ENCODE measurements at regions not wholly inside any gene's neighbourhood (a gene's known extent, or its start where the extent isn't known, plus 50 kb on each side); places are given as distances from the start of the nearest gene placed in this dataset.

DNA sequence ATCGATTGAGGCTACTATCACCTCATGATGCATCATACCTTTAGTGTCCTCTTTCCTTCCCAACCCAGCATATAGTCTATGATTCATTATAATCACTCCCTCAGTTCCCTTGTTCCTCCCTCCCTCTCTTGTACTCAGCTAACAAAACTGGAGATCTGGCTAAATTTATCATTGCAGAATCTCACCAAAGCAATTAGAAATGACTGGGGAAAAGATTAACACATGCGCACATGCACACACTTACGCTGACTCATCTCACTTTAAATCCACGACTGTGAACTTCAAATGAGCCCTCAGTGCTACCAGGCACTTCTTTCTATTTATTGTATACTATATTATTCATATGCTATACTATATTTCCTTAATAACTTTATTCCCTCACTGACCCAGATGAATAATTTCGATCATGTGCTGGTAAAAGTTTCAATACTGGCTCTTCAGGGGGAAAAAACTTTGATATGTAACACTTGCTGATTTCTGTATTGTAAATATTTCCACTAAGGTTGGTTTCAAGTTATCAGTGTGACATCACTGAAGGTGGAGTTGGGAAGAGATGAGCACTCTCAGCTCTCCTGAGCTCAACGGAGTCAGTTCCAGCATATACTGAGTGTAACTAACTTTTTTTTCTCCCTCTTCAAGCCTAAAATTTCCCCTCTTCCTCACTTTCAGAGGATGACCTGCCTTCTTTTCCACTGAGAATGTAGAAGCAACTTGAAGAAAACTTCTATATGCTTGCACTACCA lies 613.7 kb upstream of the B3GALT2 start:
- no peak for DNase-seq (ENCODE audit: low read depth)

DNA sequence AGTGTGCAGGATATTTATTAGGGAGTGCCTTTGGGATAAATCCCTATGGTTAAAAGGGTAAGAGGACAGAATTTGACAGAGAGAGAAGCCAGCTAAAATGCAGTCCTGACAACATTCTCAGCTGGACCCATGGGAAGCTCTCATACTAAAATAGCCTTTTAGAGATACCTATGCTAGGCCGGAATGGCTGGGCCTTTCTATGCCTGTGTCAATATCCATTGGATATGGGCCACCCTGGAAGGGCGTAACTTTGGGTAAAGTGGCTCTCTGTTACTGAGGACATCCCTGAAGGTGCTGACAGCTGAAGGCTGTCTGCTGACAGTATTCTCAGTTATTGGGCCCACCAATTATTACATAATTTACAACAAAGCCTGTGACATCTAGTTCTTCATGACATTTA lies 613.0 kb upstream of the B3GALT2 start:
- DNase-seq (ENCODE audit: low read depth): no peak

DNA sequence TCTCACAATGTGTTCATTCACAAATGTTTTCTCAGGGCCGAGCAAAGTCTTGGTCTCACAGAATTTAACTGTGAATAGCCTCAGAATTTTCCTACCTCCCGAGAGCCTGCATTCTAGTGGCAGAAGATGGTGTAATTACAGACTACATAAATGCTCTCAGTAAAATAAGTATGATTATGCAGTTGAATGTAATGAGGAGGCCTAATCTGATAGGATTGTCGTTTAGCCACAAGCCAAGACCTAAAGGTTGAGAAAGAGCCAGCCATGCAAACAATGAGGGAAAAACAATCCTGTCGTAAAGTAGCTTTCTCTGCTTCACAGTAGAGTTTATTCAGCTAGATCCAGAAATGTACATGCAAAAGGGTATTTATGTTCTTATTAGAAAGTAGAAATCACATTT lies 607.8 kb upstream of the B3GALT2 start:
- DNase-seq (ENCODE audit: low read depth): no peak

DNA sequence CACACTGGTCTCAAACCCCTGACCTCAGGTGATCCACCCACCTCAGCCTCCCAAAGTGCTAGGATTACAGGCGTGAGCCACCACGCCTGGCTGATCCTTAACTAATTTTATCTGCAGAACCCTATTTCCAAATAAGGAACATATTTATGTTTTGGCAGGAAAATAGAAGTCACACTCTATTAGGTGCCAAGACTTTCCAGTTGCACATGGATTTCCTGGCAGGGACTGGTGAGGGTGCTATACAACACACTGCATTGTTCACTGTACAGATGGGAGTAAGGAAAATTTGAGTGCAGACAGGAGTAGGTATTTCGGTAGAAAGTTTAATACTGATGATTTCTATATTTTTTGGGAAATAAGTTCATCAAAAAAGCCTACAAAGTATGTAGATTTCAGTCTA lies 605.3 kb upstream of the B3GALT2 start:
- DNase-seq (ENCODE audit: low read depth): no peak

DNA sequence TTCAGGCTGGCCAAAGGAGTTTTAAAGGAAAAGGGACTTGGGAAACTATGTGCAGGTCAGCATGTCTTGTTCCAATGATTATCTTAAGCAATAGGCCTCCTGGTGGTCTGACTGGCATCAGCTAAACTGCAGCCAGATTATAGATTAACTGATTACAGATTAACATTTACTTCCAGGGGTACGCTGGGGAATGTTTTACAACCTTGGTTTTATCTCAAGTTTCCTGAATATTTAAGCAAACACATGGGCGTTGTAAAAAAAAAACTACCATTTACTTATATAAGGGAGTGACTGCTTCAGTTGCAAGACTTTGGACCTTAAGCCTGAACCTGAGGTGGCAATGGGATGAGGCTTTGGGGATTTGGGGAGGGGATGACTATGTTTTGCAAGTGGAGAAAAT lies 600.6 kb upstream of the B3GALT2 start:
- DNase-seq (ENCODE audit: low read depth): no peak

DNA sequence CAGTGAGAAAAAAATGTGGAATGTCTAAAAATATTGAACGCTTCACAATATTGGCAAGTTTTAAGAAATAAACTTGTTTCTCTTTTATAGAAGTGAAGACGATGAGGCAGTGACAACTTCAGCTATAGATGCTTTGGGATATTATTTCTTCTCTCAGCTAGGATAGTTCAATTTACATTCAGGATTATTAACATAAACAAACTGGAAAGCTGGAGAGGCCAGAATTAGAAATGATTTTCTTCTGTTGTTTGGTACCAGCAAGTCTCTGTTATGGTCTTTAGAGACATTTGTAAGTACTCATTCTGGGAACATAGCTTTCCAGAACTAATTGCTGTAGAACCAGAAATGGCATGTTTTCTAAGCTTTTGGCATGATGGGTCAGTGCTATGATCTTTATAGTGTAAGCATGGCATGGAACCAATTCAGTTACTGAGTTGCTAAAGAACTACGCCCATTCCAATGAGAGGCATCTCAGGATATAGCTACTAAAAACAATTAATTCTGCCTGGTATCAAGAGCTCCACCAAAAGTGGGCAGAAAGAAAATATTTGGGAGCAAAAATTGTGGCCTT lies 599.5 kb upstream of the B3GALT2 start:
- DNase-seq (ENCODE audit: low read depth): no peak

DNA sequence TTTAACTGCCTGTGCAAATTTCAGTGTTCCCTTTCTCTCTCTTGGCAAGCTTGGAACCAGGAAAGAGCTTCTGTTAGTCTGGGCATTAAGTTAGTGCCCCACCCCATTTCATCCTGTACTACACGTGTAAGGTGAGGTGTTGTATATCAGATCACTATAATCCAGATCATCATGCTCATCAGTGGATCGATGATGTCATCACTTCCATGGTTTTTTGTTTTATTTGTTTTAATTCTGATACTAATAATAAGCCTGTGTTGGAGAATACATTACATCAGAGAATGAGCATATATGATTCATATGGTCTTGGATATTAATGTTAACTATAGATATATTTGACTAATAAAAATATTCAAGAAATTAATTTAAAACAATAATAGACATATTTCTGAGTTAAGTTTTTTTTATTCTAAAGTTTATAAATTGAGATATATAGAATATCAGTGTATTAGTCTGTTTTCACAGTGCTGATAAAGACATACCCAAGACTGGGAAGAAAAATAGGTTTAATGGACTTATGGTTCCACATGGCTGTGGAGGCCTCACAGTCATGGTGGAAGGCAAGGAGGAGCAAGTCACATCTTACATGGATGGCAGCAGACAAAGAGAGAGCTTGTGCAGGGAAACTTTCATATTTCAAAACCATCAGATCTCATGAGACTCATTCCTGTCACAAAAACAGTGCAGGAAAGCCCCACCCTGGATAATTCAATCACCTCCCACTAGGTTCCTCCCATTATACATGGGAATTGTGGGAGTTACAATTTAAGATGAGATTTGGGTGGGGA lies 588.3 kb upstream of the B3GALT2 start:
- DNase-seq (ENCODE audit: low read depth): no peak

DNA sequence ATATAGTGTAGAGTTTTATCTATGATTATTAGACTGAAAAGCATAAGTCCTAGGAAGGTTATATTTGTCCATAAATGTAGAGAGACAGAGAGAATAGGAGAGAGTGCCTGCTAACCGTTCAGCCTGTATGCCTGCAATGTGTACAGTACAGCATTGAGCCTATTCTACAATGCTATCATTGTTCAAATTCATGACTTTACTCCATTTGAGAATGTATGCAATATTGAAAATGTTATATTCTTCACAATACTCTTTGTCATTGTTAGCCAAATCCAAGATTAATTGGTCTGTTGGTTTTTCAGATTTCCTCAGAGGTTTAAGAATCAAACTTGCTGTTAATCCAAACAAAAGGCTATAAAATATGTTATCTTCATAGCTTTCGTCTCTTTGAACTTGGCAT lies 585.2 kb upstream of the B3GALT2 start:
- no peak for DNase-seq (ENCODE audit: low read depth)

DNA sequence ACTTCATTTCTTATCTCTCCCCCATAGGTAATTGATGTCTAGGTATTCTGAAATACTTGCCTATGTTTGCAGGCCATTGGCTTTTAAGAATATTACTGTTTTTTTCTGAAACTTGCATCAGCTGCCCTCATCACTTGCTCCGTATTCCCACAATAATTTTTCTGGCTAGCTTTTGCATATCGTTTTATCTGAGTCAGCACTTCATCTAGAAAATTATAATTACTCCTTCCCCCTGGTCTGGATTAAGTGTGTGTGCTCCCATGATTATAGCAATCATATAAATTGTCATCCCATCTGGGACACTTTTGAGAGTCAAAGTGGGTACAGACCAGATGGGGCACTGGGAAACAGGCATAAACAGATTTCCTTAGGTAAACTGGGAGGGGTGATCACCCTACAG lies 583.2 kb upstream of the B3GALT2 start:
- no peak for DNase-seq (ENCODE audit: low read depth)

DNA sequence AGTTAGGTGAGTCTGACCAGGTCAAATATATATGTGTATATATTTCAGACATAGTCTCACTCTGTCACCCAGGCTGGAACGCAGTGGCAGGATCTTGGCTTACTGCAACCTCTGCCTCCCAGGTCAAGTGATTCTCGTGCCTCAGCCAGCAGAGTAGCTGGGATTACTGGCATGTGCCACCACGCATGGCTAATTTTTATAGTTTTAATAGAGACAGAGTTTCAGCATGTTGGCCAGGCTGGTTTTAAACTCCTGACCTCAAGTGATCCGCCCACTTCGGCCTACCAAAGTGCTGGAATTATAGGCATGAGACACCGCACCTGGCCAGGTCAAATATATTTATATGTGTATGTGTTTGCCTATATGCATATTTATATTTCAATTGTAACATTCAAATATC lies 581.5 kb upstream of the B3GALT2 start:
- no peak for DNase-seq (ENCODE audit: low read depth)

DNA sequence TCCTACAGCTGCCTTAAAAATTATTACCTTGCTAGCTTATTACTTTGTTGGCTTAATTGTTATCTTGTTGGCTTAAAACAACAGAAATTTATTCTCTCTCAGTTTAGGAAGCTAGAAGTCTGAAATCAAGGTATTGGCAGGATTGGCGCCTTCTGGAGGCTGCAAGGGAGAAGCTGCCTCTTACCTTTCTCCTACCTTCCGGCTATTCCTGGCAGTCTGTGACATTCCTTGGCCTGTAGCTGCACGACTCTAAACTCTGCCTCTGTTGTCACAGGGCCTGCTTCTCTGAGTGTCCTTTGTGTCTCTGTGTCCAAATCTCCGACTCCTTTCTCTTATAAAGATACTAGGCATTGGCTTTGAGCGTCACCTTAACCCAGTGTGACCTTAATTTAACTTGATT lies 579.9 kb upstream of the B3GALT2 start:
- DNase-seq (ENCODE audit: low read depth): no peak

DNA sequence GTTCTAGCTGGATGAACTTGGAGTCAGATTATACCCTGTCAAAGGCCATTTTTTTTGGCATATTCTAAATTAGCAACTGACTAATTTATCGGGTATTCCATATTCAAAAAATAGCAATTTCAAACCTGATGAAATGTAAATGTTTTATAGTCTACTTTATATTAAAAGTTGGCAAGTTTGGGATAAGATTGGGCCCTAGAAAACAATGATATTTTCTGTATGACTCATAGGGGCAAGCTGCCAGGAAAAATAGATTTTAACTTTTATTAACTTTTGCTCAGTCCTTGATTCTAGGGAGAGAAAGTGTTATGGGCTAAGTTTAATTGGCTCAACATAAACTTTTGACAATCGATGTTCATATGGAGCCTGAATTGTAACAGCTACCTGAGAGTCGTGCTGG lies 576.9 kb upstream of the B3GALT2 start:
- no peak for DNase-seq (ENCODE audit: low read depth)

DNA sequence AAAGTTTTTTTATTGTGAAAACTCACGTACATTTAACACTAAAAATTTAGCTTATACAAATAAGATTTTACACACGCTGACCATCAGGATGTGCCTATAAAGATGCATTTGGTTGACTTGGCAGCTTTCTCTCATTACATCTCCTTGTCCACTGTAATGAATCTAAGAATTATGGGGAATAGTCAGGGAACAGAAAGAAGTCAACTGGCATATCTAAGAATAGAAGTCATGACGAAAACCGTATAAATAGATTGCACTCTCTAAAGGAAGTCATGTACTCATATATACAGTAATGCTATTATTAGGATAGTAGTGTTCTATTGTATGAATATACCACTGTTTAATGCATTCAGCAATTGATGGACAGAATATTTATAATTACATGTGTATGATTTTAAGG lies 575.8 kb upstream of the B3GALT2 start:
- no peak for DNase-seq (ENCODE audit: low read depth)

DNA sequence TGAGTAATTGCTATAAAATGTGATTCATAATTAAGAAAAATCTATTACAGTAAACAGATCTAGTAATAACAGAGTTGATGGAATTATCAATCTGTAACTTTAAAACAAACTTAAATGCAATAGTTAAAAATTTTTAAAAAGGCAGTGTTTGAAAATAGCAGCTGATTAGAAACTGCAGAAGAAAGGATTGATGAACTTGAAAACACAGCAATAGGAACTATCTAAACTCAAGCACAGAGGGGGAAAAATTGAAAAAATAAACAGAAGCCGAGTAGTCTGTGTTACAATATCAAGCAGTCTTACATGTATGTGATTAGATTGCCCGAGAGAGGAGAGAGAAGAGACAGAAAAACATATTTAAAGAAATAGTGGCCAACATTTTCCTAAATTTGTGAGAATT lies 569.0 kb upstream of the B3GALT2 start:
- no peak for DNase-seq (ENCODE audit: low read depth)

DNA sequence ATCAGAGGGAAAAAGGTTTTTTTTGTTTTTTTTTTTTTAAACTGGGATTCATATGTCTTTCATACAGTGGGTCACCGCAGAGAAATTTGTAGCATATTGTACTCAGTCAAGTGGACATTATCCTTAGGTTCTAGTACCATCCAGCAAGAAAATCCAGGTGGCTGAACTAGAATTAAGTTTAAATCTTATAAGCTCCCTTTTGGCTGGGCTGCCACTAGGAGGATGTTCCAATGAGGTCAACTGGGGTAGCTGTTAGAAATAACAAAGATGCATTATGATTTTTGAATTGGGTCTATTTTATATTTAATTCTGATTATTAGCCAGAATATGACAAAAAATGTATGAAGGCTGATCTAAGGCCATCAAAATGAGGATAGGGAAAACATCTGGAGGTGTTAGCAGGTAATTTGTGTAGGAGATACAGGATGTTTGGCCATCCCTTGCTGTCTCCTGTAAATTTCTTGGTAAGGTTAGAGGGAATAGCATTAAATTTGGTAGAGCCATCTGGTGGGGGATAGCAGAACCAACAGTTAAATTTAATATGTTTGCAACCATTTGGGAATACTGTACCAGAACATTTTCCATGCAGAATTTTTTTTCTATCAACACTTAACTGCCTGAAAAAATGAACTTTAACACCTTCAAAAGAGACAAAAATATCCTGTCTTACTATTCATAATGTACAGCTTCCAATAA lies 568.5 kb upstream of the B3GALT2 start:
- no peak for DNase-seq (ENCODE audit: low read depth)

DNA sequence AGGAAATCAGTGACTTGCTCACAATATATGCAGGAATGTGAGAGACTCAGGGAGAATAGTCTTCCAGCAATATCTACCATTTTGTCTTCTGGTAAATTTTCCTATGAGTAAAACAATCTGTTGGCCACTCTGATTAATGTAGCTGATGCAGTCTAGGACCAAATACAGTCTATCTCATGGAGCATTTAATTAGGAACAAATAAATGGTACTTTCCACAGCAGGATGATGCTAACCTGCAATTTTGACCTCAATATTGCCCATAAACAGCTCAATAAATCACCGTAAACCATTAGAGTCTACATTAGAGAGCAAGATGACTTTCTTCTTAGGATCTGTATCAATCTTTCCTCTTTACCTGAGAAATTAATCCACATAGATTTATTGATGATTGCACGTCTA lies 567.7 kb upstream of the B3GALT2 start:
- DNase-seq (ENCODE audit: low read depth): no peak

DNA sequence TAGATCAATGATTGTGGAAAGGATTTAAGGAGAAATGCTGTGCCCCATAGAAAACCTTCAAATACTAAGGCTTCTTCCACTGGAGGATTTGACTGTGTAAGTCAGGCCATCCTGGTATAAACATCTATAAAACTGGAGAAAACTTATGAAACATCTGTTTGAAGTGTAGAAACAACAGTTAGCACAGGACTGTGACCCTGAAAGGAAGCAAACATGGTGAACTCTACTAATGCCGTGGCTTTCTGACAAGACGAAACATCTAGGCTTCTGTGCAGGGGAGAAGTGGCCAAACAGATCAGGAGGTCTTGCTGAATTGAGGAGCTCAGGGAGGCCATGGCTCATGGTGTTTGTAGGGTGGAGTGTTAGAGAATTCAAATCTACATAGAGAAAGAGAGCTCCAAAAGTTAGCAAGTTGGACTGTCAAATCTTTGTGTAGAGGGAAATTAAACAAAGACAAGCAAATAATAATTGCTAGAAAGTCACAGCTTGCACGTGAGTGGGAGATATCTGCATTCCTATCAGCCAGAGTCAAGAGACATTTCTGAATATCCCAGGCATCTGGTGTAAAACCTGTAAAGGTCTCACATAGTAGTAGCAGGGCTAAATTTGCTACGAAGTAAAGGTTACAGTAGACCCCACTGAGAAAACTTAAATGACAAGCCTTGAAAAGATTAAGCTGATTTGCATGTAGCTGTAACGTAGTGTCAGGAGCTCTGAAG lies 566.8 kb upstream of the B3GALT2 start:
- no peak for DNase-seq (ENCODE audit: low read depth)

DNA sequence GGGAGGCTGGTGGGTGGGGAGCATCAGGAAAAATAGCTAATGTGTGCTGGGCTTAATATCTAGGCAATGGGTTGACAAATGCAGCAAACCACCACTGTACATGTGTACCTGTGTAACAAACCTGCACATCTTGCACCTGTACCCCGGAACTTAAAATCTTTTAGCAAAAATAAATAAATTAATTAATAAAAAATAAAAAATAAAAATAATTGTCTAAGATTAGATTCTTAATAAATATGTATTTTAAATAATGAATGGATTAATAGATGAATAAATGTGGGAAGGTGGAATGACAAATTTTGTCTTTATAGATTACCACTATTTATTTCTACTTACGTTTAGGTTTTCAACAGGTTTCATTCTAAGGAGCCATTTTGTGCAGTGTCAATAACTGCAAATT lies 563.5 kb upstream of the B3GALT2 start:
- no peak for DNase-seq (ENCODE audit: low read depth)

DNA sequence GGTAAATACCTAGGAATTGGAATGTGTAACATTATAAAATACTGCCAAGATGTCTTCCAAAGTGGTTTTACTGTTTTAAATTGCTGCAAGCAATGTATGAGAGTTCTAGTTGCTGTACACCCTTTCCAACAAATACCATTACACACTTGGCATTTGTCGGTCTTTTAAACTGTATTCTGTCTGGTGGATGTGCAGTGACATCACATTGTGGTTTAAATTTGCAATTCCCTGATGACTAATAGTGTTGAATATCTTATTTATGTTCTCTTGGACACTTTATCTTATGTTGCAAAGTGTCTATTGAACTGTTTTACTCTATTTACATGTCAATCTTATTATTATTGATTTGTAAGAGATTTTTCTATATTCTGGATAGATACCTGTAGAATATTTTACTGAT lies 561.2 kb upstream of the B3GALT2 start:
- DNase-seq (ENCODE audit: low read depth): no peak

DNA sequence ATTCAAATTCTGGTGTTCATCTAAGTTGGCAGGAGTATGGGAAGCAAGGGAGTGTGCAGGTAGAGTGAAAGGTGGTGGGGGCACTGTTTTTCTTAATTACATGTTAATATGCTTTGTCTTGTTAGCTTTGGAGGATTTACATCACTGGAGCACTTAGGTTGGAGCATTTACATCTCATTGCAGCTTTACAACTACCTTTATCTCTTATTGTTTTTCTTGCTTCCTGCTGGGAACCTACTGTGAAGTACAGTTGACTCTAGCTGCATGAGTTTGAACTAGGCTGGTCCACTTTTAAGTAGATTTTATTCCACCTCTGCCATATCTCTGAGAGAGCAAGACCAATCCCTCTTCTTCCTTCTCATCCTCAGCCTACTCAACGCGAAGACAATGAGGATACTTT lies 554.8 kb upstream of the B3GALT2 start:
- DNase-seq (ENCODE audit: low read depth): no peak

DNA sequence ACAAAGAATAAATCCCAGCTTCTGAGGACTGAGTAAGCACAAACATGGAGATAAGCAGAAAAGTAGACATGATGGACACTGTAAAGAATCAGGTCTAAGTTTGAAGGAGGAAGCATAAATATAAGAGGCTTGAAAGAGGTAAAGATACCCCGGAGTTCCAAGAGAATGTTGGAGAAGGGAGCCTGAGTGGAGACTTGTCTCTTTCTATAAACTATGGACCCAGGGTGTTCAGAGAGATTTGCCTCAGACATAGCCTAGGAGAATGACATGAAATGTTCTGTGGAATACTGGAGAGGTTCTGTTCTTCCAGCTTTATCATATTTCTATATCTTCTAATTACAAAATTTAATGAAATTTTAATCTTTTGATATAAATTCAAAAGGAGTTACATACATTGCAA lies 554.3 kb upstream of the B3GALT2 start:
- no peak for DNase-seq (ENCODE audit: low read depth)

DNA sequence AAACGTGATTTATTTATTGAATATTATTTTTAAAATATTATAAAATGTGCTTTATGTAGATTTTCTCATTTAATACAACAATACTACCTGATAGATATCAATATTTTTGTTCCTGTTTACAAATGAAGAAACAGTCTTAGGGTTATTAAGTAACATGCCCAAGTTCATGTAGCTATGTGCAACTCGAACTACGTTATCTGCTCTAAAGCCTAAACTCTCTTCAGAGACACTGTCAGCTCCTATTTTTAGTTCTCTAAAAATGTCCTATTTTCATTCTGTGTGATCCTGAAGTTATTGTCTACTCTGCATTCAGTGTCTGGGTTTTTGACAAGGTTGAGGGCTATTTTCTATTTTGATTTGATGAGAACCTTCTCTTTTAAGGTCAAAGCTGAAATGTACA lies 550.1 kb upstream of the B3GALT2 start:
- no peak for DNase-seq (ENCODE audit: low read depth)

Data from T follicular helper cell (primary cell).